ENCODE measurements at regions not wholly inside any gene's neighbourhood (a gene's known extent, or its start where the extent isn't known, plus 50 kb on each side); places are given as distances from the start of the nearest gene placed in this dataset.

- no peak overlapping the region for H3K4me3 ChIP-seq
- no peaks in the 10 kb centered on the region for H3K27me3 ChIP-seq
- H3K9me3 ChIP-seq: peaks cover 0 to 3% (median 2%) of the 10 kb centered on the region in 4 donors
- intact Hi-C loops (cut with DNase I): no loop called here
- DNase-seq: no peak
- H3K27ac ChIP-seq: peak overlapping the region in 3 of 4 donors; percentile 70 to 82 (median 74)
- H3K36me3 ChIP-seq: no peaks in the 10 kb centered on the region
- H3K4me1 ChIP-seq: peaks cover 0 to 36% (median 16%) of the 10 kb centered on the region in 4 donors
- WGBS, 2 donors: 90 to 92% methylated on average over 6 of the region's 6 CpGs
- TF ChIP-seq POLR2AphosphoS5 (IDR thresholded peaks at IDR 0.05) (peak in 1 of 4 donors; percentile 14), POLR2A (IDR thresholded peaks at IDR 0.05) (no peak), CTCF (IDR thresholded peaks at IDR 0.05) (no peak), EP300 (IDR thresholded peaks at IDR 0.05) (peak in 1 of 4 donors; percentile 47)
These were observed 153.0 kb upstream of the FOXF1 start for GRCh38 chr16:86357303-86357702.

- DNase-seq: no peak
- no peak overlapping the region for H3K4me3 ChIP-seq
These were observed 152.4 kb upstream of the FOXF1 start for GRCh38 chr16:86357950-86358349.

GRCh38 chr16:86359571-86359970 is 150.8 kb upstream of the FOXF1 start:
- peaks cover 0 to 46% (median 27%) of the 10 kb centered on the region in 4 donors for H3K4me1 ChIP-seq
- TF ChIP-seq POLR2AphosphoS5 (IDR thresholded peaks at IDR 0.05) (no peak), CTCF (IDR thresholded peaks at IDR 0.05) (no peak), EP300 (IDR thresholded peaks at IDR 0.05) (no peak), POLR2A (IDR thresholded peaks at IDR 0.05) (no peak)
- 62 to 69% methylated on average over 5 of the region's 5 CpGs for WGBS, 2 donors
- H3K27me3 ChIP-seq: no peaks in the 10 kb centered on the region
- no peaks in the 10 kb centered on the region for H3K36me3 ChIP-seq
- intact Hi-C loops (cut with DNase I): no loop called here
- H3K4me3 ChIP-seq: no peak overlapping the region
- peaks cover 0 to 3% (median 2%) of the 10 kb centered on the region in 4 donors for H3K9me3 ChIP-seq
- no peak for DNase-seq
- no peak overlapping the region for H3K27ac ChIP-seq

More at GRCh38 chr16:86357950-86358349, 152.4 kb upstream of the FOXF1 start:
- no peaks in the 10 kb centered on the region for H3K36me3 ChIP-seq
- intact Hi-C loops (cut with DNase I): no loop called here
- H3K27ac ChIP-seq: peak overlapping the region in 3 of 4 donors; percentile 36 to 74 (median 70)
- no peaks in the 10 kb centered on the region for H3K27me3 ChIP-seq
- WGBS, 2 donors: 51 to 62% methylated on average over 7 of the region's 8 CpGs
- H3K4me1 ChIP-seq: peaks cover 0 to 41% (median 19%) of the 10 kb centered on the region in 4 donors
- TF ChIP-seq CTCF (IDR thresholded peaks at IDR 0.05) (no peak), POLR2AphosphoS5 (IDR thresholded peaks at IDR 0.05) (no peak), EP300 (IDR thresholded peaks at IDR 0.05) (no peak), POLR2A (IDR thresholded peaks at IDR 0.05) (no peak)
- peaks cover 0 to 3% (median 2%) of the 10 kb centered on the region in 4 donors for H3K9me3 ChIP-seq

DNA sequence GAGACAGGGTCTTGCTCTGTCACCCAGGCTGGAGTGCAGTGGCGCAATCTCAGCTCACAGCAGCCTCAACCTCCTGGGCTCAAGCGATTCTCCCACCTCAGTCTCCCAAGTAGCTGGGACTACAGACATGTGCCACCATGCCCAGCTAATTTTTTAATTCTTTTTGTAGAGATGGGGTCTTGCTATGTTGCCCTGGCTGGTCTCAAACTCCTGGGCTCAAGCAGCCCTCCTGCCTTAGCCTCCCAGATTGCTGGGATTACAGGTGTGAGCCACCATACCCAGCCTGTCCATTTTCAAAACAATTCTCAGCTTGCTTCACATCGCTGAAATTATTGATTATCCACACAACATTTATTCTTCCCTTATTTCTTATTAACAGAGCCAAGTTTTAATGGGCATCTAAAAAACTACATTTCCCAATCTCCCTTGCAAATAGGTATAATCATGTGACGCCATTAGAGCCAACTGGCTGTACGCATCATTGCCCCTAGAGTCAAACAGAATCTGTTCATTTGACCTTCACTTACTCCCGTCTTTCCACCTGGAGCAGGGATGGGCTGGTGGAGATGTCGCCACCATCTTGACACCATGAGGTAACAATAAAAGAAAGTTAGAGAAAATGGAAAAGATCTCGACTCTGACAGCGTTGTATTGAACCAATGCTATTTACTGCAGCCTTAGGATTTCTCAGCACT is 148.0 kb upstream of the FOXF1 start:
- no peaks in the 10 kb centered on the region for H3K27me3 ChIP-seq
- WGBS, 2 donors: 77 to 86% methylated on average over 9 of the region's 9 CpGs

More for the DNA sequence above, 148.0 kb upstream of the FOXF1 start:
- intact Hi-C loops (cut with DNase I): no loop called here
- H3K36me3 ChIP-seq: no peaks in the 10 kb centered on the region
- H3K27ac ChIP-seq: peak overlapping the region; percentile 83 to 89 (median 85)
- H3K9me3 ChIP-seq: no peaks in the 10 kb centered on the region
- DNase-seq: no peak
- TF ChIP-seq POLR2AphosphoS5 (IDR thresholded peaks at IDR 0.05) (no peak), CTCF (IDR thresholded peaks at IDR 0.05) (no peak), EP300 (IDR thresholded peaks at IDR 0.05) (no peak), POLR2A (IDR thresholded peaks at IDR 0.05) (no peak)
- peaks cover 0 to 56% (median 40%) of the 10 kb centered on the region in 4 donors for H3K4me1 ChIP-seq
- H3K4me3 ChIP-seq: no peak overlapping the region

All from sigmoid colon (tissue), 6 donors.